Astrocyte (in vitro differentiated cells and primary cell): ENCODE measurements at regions not wholly inside any gene's neighbourhood (a gene's known extent, or its start where the extent isn't known, plus 50 kb on each side); places are given as distances from the start of the nearest gene placed in this dataset.

Experiments used
- EZH2 ChIP-seq: IDR thresholded peaks from 2 replicates; pipeline ENCODE4 v1.6.1; 2012; ENCODE audit warnings: mild to moderate bottlenecking, low read length, inconsistent platforms; ENCODE audit not compliant: insufficient read depth
- TF ChIP-seq, protein P1 (sequence below): IDR thresholded peaks from 2 replicates; pipeline ENCODE4 v1.5.1; 2011; ENCODE audit warnings: low read depth, mild to moderate bottlenecking, inconsistent platforms, low read length, moderate library complexity; ENCODE audit not compliant: insufficient read depth

DNA sequence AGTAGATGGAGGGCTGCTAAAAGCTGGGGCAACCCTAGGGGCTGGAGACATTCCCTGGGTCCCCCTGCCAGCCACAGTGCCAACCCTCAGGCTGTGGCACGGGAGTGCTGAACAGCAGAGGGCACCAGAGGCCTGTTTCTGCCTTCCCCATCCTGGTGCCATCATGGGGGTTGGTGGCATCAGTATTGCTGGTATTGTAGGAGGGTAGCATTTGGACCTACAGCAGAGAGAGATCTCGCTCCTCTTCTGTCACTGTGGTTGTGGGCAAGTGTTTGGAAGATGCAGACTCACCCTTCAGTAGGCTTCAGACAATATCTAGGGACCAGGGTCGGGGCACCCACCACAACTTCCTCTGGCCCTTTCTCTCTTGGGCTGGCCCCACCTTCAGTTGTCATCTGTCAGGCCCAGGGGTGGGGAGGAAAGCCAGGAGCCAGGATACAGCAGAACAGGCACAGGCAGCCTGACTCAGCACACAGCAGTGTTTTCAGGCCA lies 123.5 kb downstream of the RPLP1 start:
- TF ChIP-seq, protein P1, sequence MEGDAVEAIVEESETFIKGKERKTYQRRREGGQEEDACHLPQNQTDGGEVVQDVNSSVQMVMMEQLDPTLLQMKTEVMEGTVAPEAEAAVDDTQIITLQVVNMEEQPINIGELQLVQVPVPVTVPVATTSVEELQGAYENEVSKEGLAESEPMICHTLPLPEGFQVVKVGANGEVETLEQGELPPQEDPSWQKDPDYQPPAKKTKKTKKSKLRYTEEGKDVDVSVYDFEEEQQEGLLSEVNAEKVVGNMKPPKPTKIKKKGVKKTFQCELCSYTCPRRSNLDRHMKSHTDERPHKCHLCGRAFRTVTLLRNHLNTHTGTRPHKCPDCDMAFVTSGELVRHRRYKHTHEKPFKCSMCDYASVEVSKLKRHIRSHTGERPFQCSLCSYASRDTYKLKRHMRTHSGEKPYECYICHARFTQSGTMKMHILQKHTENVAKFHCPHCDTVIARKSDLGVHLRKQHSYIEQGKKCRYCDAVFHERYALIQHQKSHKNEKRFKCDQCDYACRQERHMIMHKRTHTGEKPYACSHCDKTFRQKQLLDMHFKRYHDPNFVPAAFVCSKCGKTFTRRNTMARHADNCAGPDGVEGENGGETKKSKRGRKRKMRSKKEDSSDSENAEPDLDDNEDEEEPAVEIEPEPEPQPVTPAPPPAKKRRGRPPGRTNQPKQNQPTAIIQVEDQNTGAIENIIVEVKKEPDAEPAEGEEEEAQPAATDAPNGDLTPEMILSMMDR = peak; percentile 56
- no peak for TF ChIP-seq EZH2
